ENCODE measurements at regions not wholly inside any gene's neighbourhood (a gene's known extent, or its start where the extent isn't known, plus 50 kb on each side); places are given as distances from the start of the nearest gene placed in this dataset.

DNA sequence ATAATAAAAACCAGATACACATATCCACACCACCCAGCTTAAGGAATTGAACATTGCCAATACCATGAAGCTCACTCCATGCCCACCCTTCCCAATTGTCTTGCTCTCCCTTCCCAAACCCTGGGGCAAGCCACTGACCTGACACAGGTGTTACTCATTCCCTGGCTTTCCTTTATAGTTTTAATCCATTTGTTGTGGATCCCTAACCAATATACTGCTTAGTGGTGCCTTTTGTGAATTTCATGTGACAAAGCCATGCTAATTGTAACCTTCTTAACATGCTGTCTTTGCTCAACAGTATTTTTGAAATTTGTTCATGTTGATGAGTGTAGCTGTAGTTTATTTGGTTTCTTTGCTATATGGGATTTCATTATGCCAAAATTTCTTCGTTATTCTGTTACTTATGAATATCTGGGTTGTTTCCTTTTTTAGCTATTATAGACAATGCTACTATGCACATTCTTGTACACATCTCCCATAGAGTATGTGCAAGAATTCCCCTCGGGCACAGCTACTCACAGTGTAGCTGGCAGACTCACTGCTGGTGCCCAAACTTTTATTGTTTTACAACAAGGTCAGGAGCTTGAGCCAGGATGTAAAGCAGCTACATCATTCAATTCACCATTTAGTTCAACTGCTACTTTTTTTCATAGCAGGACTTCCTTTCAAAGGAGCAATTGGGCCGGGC is 90.8 kb upstream of the ATL2 start:
- no peaks in the 10 kb centered on the region for H3K9me3 ChIP-seq (ENCODE audit: low read length)
- Mint-ChIP-seq H3K9me3 (no peaks in the 10 kb centered on the region), H3K36me3 (no peaks in the 10 kb centered on the region), H3K27me3 (peaks cover 2 to 18% of the 10 kb centered on the region in 2 donors), H3K4me1 (no peaks in the 10 kb centered on the region), H3K27ac (no peak overlapping the region), H3K4me3 (no peak overlapping the region)
- no peaks in the 10 kb centered on the region for H3K4me1 ChIP-seq (ENCODE audit: insufficient read depth, low read length)
- no peak overlapping the region for H3K27ac ChIP-seq (ENCODE audit: low read depth, low read length)
- H3K27me3 ChIP-seq (ENCODE audit: insufficient read depth, low read length, poor library complexity, severe bottlenecking) = no peaks in the 10 kb centered on the region
- DNase-seq = no peak
- ChIA-PET CTCF (interaction anchor here (0.7 to 0.8 kb wide), 2 partner anchors 142 to 152 kb away, joined by 3 read pairs; no protein-coding TSS in a partner anchor), POLR2A (interaction anchor here (0.6 kb wide), 1 partner anchor 78 kb away, joined by 3 read pairs; no protein-coding TSS in a partner anchor)
- H3K36me3 ChIP-seq (ENCODE audit: insufficient read depth, low read length) = no peaks in the 10 kb centered on the region
- no peak overlapping the region for H3K4me3 ChIP-seq (ENCODE audit: low read length)

DNA sequence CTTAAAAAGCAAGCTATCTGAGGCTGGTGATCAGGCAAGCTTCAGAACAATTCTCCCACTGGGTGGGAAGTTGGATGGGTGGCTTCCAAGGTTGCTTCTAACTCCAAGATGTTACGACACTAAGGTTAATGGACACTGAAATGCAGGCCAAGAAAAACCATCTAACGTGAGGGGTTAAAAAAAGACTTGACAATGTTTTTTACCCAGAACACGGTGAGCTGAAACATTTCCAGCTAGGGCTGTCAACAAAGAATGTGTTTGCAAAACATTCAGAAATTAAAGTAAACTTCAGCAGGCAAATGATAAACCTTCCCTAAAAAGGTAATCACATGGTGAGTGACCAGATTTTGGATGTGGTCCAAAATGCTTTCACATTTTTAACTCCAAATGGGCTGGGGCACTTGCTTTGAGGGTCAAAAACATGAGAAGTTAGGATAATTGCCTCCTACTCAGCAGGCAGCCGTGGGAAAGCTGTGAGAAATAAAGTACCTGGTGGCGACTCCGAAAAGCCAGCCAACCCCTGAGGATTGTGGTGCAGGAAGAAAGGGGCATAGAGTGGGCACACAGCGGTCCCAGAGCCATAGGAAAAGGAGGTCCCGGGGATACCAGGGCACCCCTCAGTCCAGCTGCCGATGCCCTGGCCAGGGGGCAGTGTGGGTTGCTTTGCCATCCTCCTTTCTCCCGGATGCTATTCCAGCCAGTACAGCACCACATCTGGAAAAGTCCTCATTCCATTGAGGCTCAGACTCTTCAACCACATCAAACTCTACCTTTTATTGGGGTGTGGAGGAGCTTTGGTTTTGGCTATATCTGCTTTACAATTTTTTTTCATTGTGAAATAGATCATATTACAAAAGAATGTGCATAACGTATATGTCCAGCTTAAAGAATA is 90.0 kb upstream of the ATL2 start:
- H3K36me3 Mint-ChIP-seq = no peaks in the 10 kb centered on the region
- Histone ChIP-seq H3K36me3 (ENCODE audit: insufficient read depth, low read length) (no peaks in the 10 kb centered on the region), H3K27ac (ENCODE audit: low read depth, low read length) (no peak overlapping the region), H3K4me1 (ENCODE audit: insufficient read depth, low read length) (no peaks in the 10 kb centered on the region), H3K27me3 (ENCODE audit: insufficient read depth, low read length, poor library complexity, severe bottlenecking) (no peaks in the 10 kb centered on the region), H3K9me3 (ENCODE audit: low read length) (no peaks in the 10 kb centered on the region), H3K4me3 (ENCODE audit: low read length) (no peak overlapping the region)
- no peak overlapping the region for H3K27ac Mint-ChIP-seq
- H3K9me3 Mint-ChIP-seq = no peaks in the 10 kb centered on the region
- POLR2A ChIA-PET = no interaction called here
- CTCF ChIA-PET = interaction anchor here (0.8 to 1.3 kb wide), 2 partner anchors 41 to 141 kb away, joined by 3 to 5 read pairs; no protein-coding TSS in a partner anchor
- no peaks in the 10 kb centered on the region for H3K4me1 Mint-ChIP-seq
- H3K27me3 Mint-ChIP-seq = peaks cover 2 to 13% of the 10 kb centered on the region in 2 donors
- no peak overlapping the region for H3K4me3 Mint-ChIP-seq
- no peak for DNase-seq

GRCh38 chr2:38466409-38466808 is 89.3 kb upstream of the ATL2 start:
- Mint-ChIP-seq H3K27me3 (peaks cover 2 to 9% of the 10 kb centered on the region in 2 donors), H3K27ac (no peak overlapping the region), H3K9me3 (no peaks in the 10 kb centered on the region), H3K36me3 (no peaks in the 10 kb centered on the region), H3K4me1 (no peaks in the 10 kb centered on the region), H3K4me3 (no peak overlapping the region)
- H3K27ac ChIP-seq (ENCODE audit: low read depth, low read length) = no peak overlapping the region
- H3K27me3 ChIP-seq (ENCODE audit: insufficient read depth, low read length, poor library complexity, severe bottlenecking) = no peaks in the 10 kb centered on the region
- no peaks in the 10 kb centered on the region for H3K36me3 ChIP-seq (ENCODE audit: insufficient read depth, low read length)
- no peak overlapping the region for H3K4me3 ChIP-seq (ENCODE audit: low read length)
- no peaks in the 10 kb centered on the region for H3K4me1 ChIP-seq (ENCODE audit: insufficient read depth, low read length)
- ChIA-PET POLR2A (no interaction called here), CTCF (interaction anchor here (1.3 to 2.4 kb wide), 3 partner anchors 42 to 150 kb away, joined by 5 to 14 read pairs (median 5); no protein-coding TSS in a partner anchor)
- no peaks in the 10 kb centered on the region for H3K9me3 ChIP-seq (ENCODE audit: low read length)
- no peak for DNase-seq

DNA sequence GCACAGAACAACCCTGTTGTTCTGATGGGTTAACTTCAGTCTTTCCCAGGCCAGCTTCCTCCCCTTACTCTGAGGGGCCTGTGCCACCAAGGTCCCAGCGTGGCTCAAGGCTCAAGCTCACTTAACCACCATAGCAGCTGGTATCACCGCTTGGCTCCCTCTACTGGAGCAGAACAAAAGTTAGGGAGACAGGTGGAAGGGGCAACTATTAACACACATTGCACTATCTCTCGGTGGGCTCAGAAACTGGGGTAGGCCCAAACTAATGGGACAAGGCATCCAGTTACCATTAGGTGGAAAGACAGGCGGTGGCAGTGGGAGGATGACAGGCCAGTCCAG is 88.7 kb upstream of the ATL2 start:
- H3K36me3 ChIP-seq (ENCODE audit: insufficient read depth, low read length) = no peaks in the 10 kb centered on the region
- no peak overlapping the region for H3K4me3 ChIP-seq (ENCODE audit: low read length)
- no peaks in the 10 kb centered on the region for H3K4me1 ChIP-seq (ENCODE audit: insufficient read depth, low read length)
- no peak overlapping the region for H3K27ac ChIP-seq (ENCODE audit: low read depth, low read length)
- ChIA-PET POLR2A (no interaction called here), CTCF (interaction anchor here (1.3 to 2.4 kb wide), 3 partner anchors 42 to 149 kb away, joined by 5 to 14 read pairs (median 5); no protein-coding TSS in a partner anchor)
- H3K36me3 Mint-ChIP-seq = no peaks in the 10 kb centered on the region
- peaks cover 0 to 9% of the 10 kb centered on the region in 2 donors for H3K27me3 Mint-ChIP-seq
- no peaks in the 10 kb centered on the region for H3K9me3 ChIP-seq (ENCODE audit: low read length)
- H3K27ac Mint-ChIP-seq = no peak overlapping the region
- peak in 1 of 5 donors; percentile 12 for DNase-seq
- no peak overlapping the region for H3K4me3 Mint-ChIP-seq
- no peaks in the 10 kb centered on the region for H3K27me3 ChIP-seq (ENCODE audit: insufficient read depth, low read length, poor library complexity, severe bottlenecking)
- no peaks in the 10 kb centered on the region for H3K9me3 Mint-ChIP-seq
- no peaks in the 10 kb centered on the region for H3K4me1 Mint-ChIP-seq

DNA sequence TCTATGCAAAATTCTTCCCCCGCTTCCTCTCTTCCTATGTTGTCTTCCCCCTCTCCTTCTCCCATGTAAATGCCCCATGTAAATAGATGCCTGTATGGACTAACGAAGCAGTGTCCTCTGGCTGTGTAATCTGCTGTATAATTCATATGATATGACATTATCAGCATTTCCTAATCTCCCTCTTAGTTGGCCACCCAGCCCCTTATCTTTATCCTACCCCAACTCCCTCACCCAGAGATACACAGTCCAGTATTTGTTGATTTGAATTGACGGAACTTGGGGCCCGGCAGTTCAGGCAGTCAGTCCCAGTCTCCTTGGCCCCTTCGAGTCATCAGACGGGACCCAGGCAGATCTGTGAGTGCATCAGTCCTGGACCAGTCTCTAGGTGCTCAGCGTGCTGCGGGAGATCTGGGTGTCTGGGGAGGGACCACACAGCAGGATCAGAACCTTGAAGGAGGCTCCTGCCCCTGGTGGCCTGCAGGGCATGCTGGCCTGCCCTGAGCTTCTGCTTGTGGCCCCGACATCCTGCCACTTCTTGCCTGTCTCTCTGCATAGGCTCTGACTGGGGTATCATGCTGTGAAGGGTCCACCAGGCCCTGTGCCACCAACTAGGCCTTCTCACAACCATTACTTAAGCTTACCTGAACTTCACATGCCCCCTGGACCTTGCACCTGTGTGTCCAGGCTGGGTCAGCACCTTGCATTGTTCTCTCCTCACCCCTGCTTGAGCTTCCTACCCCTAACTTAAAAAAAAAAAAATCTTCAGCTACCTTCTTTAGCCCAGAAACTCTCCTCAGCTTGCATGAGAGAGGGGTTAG is 88.1 kb upstream of the ATL2 start:
- H3K9me3 Mint-ChIP-seq = no peaks in the 10 kb centered on the region
- CTCF ChIA-PET = interaction anchor here (1.4 to 2.4 kb wide), 3 partner anchors 43 to 149 kb away, joined by 3 to 14 read pairs (median 5); no protein-coding TSS in a partner anchor
- H3K9me3 ChIP-seq (ENCODE audit: low read length) = no peaks in the 10 kb centered on the region
- no peak for DNase-seq
- no peaks in the 10 kb centered on the region for H3K4me1 Mint-ChIP-seq
- POLR2A ChIA-PET = no interaction called here
- H3K4me3 ChIP-seq (ENCODE audit: low read length) = no peak overlapping the region
- no peaks in the 10 kb centered on the region for H3K27me3 ChIP-seq (ENCODE audit: insufficient read depth, low read length, poor library complexity, severe bottlenecking)
- H3K4me1 ChIP-seq (ENCODE audit: insufficient read depth, low read length) = no peaks in the 10 kb centered on the region
- peak overlapping the region in 1 of 8 donors; percentile 10 for H3K27ac Mint-ChIP-seq
- no peak overlapping the region for H3K27ac ChIP-seq (ENCODE audit: low read depth, low read length)
- no peaks in the 10 kb centered on the region for H3K36me3 Mint-ChIP-seq
- H3K36me3 ChIP-seq (ENCODE audit: insufficient read depth, low read length) = no peaks in the 10 kb centered on the region
- H3K4me3 Mint-ChIP-seq = no peak overlapping the region
- peaks cover 0 to 7% of the 10 kb centered on the region in 2 donors for H3K27me3 Mint-ChIP-seq

DNA sequence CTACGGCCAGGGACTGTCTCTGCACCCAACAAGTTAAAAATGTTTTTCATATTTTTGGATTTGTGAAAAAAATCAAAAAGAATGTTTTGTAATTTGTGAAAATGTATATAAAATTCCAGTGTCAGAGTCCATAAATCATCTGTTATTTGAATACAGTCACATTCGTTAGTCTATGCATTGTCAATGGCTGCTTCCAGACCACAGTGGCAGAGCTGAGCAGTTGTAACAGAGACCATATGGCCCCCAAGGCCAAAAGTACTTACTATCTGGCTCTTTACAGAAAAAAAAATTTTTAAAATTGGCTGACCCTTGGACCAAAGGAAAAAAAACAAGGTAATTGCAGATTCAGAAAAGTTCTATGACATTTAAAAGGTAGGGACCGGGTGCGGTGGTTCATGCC is 86.7 kb upstream of the ATL2 start:
- Histone ChIP-seq H3K27me3 (ENCODE audit: insufficient read depth, low read length, poor library complexity, severe bottlenecking) (no peaks in the 10 kb centered on the region), H3K27ac (ENCODE audit: low read depth, low read length) (no peak overlapping the region), H3K9me3 (ENCODE audit: low read length) (no peaks in the 10 kb centered on the region), H3K36me3 (ENCODE audit: insufficient read depth, low read length) (no peaks in the 10 kb centered on the region), H3K4me3 (ENCODE audit: low read length) (no peak overlapping the region), H3K4me1 (ENCODE audit: insufficient read depth, low read length) (no peaks in the 10 kb centered on the region)
- no peak overlapping the region for H3K4me3 Mint-ChIP-seq
- no peaks in the 10 kb centered on the region for H3K9me3 Mint-ChIP-seq
- no peak for DNase-seq
- ChIA-PET POLR2A (no interaction called here), CTCF (interaction anchor here (1.6 to 1.8 kb wide), 2 partner anchors 45 to 146 kb away, joined by 3 read pairs; no protein-coding TSS in a partner anchor)
- peaks cover 0 to 5% of the 10 kb centered on the region in 2 donors for H3K27me3 Mint-ChIP-seq
- H3K27ac Mint-ChIP-seq = no peak overlapping the region
- H3K4me1 Mint-ChIP-seq = no peaks in the 10 kb centered on the region
- H3K36me3 Mint-ChIP-seq = no peaks in the 10 kb centered on the region

- ChIA-PET POLR2A (no interaction called here), CTCF (interaction anchor here (1.6 to 1.8 kb wide), 2 partner anchors 86 to 144 kb away, joined by 3 to 5 read pairs; no protein-coding TSS in a partner anchor)
- no peaks in the 10 kb centered on the region for H3K27me3 ChIP-seq (ENCODE audit: insufficient read depth, low read length, poor library complexity, severe bottlenecking)
- H3K4me1 Mint-ChIP-seq = no peaks in the 10 kb centered on the region
- H3K27me3 Mint-ChIP-seq = peaks cover 3 to 19% of the 10 kb centered on the region in 2 donors
- no peaks in the 10 kb centered on the region for H3K4me1 ChIP-seq (ENCODE audit: insufficient read depth, low read length)
- H3K27ac ChIP-seq (ENCODE audit: low read depth, low read length) = no peak overlapping the region
- H3K9me3 ChIP-seq (ENCODE audit: low read length) = no peaks in the 10 kb centered on the region
- H3K36me3 ChIP-seq (ENCODE audit: insufficient read depth, low read length) = no peaks in the 10 kb centered on the region
- no peaks in the 10 kb centered on the region for H3K9me3 Mint-ChIP-seq
- no peak for DNase-seq
- H3K27ac Mint-ChIP-seq = no peak overlapping the region
- H3K36me3 Mint-ChIP-seq = no peaks in the 10 kb centered on the region
- H3K4me3 ChIP-seq (ENCODE audit: low read length) = no peak overlapping the region
- H3K4me3 Mint-ChIP-seq = no peak overlapping the region
Observed at GRCh38 chr2:38462121-38462661, 85.1 kb upstream of the ATL2 start.
